Activated T-helper 2 cell treated with anti-CD3 and anti-CD28 coated beads, Interferon-gamma antibody, Interleukin-2, Interleukin-4, amounts not matched to agents 10 μg/mL and 5 μg/mL and 100 μg/mL, durations not matched to agents 14 hours and 24 hours and 36 hours (primary cell): ENCODE measurements at regions not wholly inside any gene's neighbourhood (a gene's known extent, or its start where the extent isn't known, plus 50 kb on each side); places are given as distances from the start of the nearest gene placed in this dataset.

Experiments
- DNase-seq: peaks from one replicate; pipeline ENCODE4 v3.0.0; 2021; ENCODE audit warnings: low spot score
- H3K27ac Mint-ChIP-seq: one replicate; pipeline ENCODE4 v1.8.0; 2021; ENCODE audit warnings: mixed read lengths
- H3K27me3 Mint-ChIP-seq: one replicate; pipeline ENCODE4 v1.8.0; 2021; ENCODE audit warnings: low read depth, mixed read lengths
- H3K36me3 Mint-ChIP-seq: one replicate; pipeline ENCODE4 v1.8.0; 2021; ENCODE audit warnings: low read depth, mixed read lengths
- H3K4me1 Mint-ChIP-seq: one replicate; pipeline ENCODE4 v1.8.0; 2021; ENCODE audit warnings: low read depth, mixed read lengths
- H3K4me3 Mint-ChIP-seq: one replicate; pipeline ENCODE4 v1.8.0; 2021; ENCODE audit warnings: low read depth, mild to moderate bottlenecking, moderate library complexity, mixed read lengths
- H3K9me3 Mint-ChIP-seq: one replicate; pipeline ENCODE4 v1.8.0; 2021; ENCODE audit warnings: mixed read lengths
- intact Hi-C: fragments of 100-400 bp; cut with micrococcal nuclease; formaldehyde crosslinking; loops from one replicate; pipeline ENCODE4 v1.15.1; 2023

GRCh38 chr1:29651684-29652665, 415.7 kb downstream of the PTPRU start:
- Mint-ChIP-seq H3K4me3 (no peak overlapping the region), H3K36me3 (no peaks in the 10 kb centered on the region), H3K27ac (no peak overlapping the region), H3K9me3 (no peaks in the 10 kb centered on the region), H3K27me3 (peaks cover 4% of the 10 kb centered on the region), H3K4me1 (no peaks in the 10 kb centered on the region)
- DNase-seq, result peak; percentile 4
- intact Hi-C loops, result no loop called here

DNA sequence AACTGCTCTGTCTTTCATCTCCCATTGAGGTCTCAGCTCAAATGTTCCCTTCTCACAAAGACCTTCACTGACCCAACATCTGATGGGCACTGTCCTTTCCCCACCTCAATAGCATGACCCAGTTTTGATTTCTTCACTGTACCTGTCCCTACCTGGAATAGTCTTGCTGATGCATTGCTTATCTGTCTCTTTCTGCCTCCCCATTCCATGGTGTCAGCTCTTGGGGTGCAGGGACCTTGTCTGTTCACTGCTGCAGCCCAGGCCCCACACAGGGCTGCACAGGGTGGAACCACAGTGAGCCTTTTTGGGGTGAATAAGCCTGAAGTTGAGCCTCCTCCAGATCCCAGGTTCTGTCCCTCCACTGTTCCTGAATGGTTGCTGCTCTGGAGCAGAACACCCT, 414.9 kb downstream of the PTPRU start:
- no peaks in the 10 kb centered on the region for H3K36me3 Mint-ChIP-seq
- no peak overlapping the region for H3K4me3 Mint-ChIP-seq

GRCh38 chr1:29650476-29650875, 414.2 kb downstream of the PTPRU start:
- peaks cover 4% of the 10 kb centered on the region for H3K27me3 Mint-ChIP-seq
- H3K4me1 Mint-ChIP-seq, result no peaks in the 10 kb centered on the region
- no peaks in the 10 kb centered on the region for H3K36me3 Mint-ChIP-seq
- no peaks in the 10 kb centered on the region for H3K9me3 Mint-ChIP-seq
- intact Hi-C loops, result no loop called here
- peak; percentile 3 for DNase-seq
- H3K4me3 Mint-ChIP-seq, result no peak overlapping the region
- H3K27ac Mint-ChIP-seq, result no peak overlapping the region

More for the DNA sequence above, 414.9 kb downstream of the PTPRU start:
- H3K27me3 Mint-ChIP-seq, result peaks cover 4% of the 10 kb centered on the region
- H3K27ac Mint-ChIP-seq, result no peak overlapping the region
- no peaks in the 10 kb centered on the region for H3K4me1 Mint-ChIP-seq
- intact Hi-C loops, result no loop called here
- DNase-seq, result no peak
- no peaks in the 10 kb centered on the region for H3K9me3 Mint-ChIP-seq

GRCh38 chr1:29650041-29650400, 413.7 kb downstream of the PTPRU start:
- H3K9me3 Mint-ChIP-seq, result no peaks in the 10 kb centered on the region
- no peaks in the 10 kb centered on the region for H3K36me3 Mint-ChIP-seq
- no peaks in the 10 kb centered on the region for H3K4me1 Mint-ChIP-seq
- no peak for DNase-seq
- intact Hi-C loops, result no loop called here
- no peak overlapping the region for H3K4me3 Mint-ChIP-seq
- H3K27ac Mint-ChIP-seq, result no peak overlapping the region
- peaks cover 8% of the 10 kb centered on the region for H3K27me3 Mint-ChIP-seq

- no peaks in the 10 kb centered on the region for H3K4me1 Mint-ChIP-seq
- no peak overlapping the region for H3K4me3 Mint-ChIP-seq
- H3K27me3 Mint-ChIP-seq, result peaks cover 8% of the 10 kb centered on the region
- intact Hi-C loops, result no loop called here
- H3K36me3 Mint-ChIP-seq, result no peaks in the 10 kb centered on the region
- no peaks in the 10 kb centered on the region for H3K9me3 Mint-ChIP-seq
- H3K27ac Mint-ChIP-seq, result no peak overlapping the region
- peak; percentile 6 for DNase-seq
These were observed 413.1 kb downstream of the PTPRU start for GRCh38 chr1:29649189-29650040.

DNA sequence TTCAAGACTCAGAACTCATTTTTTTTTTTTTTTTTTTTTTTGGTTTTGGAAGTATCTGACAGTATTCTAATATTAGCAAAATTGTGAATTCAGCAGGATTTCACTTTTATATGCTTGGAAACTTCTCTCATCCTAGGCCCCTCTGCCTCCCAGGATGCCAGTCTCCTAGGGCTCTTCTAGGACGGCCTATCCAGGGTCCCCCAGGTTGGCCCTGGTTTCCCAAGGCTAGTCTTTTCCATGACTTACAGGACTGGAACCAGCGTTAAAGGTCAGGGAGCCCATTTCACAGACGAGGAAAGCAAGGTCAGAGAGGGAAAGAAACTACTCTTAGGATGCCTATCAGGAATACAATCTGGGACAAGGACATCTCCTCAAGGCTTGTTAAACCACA, 412.5 kb downstream of the PTPRU start:
- peaks cover 8% of the 10 kb centered on the region for H3K27me3 Mint-ChIP-seq
- no peak for DNase-seq
- H3K36me3 Mint-ChIP-seq, result no peaks in the 10 kb centered on the region
- no peaks in the 10 kb centered on the region for H3K4me1 Mint-ChIP-seq
- H3K27ac Mint-ChIP-seq, result no peak overlapping the region
- H3K9me3 Mint-ChIP-seq, result no peaks in the 10 kb centered on the region
- H3K4me3 Mint-ChIP-seq, result no peak overlapping the region
- intact Hi-C loops, result no loop called here

GRCh38 chr1:29648026-29648425, 411.7 kb downstream of the PTPRU start:
- Mint-ChIP-seq H3K36me3 (no peaks in the 10 kb centered on the region), H3K27ac (no peak overlapping the region), H3K27me3 (peaks cover 10% of the 10 kb centered on the region), H3K9me3 (no peaks in the 10 kb centered on the region), H3K4me1 (no peaks in the 10 kb centered on the region), H3K4me3 (no peak overlapping the region)
- intact Hi-C loops, result no loop called here
- DNase-seq, result peak; percentile 1

DNA sequence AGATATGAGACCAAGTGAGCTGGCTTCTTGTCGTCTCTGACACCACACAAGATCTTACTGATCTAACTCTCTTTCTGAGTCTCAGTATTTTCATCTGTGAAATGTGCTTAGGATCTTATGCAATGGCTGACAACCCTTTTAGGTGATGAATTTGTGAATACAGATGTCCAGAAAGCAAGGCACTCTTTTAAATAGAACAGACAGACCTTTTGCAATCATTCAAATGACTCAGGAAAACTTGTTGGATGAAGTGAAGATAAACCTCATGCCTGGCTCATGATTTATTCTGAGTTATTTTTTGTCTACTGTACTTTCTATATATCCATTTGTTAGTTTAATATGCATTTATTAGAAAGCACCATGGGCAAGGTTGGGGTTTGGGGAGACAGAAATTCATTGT, 411.3 kb downstream of the PTPRU start:
- no peaks in the 10 kb centered on the region for H3K36me3 Mint-ChIP-seq
- no peak overlapping the region for H3K4me3 Mint-ChIP-seq
- H3K27me3 Mint-ChIP-seq, result peaks cover 10% of the 10 kb centered on the region
- no peak overlapping the region for H3K27ac Mint-ChIP-seq
- DNase-seq, result no peak
- intact Hi-C loops, result no loop called here
- H3K4me1 Mint-ChIP-seq, result no peaks in the 10 kb centered on the region
- H3K9me3 Mint-ChIP-seq, result no peaks in the 10 kb centered on the region

DNA sequence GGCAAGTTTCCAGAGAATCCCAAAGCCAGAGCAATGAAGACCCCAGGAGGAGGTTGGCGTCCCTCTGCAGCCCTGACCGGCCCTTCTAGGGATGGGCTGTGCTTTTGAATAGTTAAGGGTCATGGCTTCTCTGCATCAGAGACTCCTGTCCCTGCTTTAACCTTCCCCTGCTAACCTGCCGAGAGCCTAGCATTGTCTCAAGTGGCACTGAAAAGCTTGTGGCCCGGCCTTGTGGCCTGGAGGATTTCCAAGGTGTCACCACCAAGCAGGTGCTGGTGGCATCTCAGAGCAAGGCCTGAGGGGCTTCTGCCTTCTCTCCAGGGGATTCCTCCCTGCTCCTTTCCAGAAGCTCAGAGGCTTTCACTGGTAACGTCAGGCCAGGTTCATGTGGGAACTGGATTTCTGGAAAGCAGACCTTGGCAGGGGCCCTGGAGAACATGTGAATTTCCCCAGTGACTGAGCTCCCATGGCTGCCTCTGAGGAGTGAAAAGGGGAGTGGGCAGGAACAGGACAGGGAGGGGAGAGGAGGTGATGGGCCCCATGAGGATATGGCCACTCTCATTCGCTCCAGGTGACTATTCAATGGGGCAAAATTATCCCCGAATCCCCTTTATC, 409.9 kb downstream of the PTPRU start:
- Mint-ChIP-seq H3K27me3 (peaks cover 10% of the 10 kb centered on the region), H3K36me3 (no peaks in the 10 kb centered on the region), H3K9me3 (no peaks in the 10 kb centered on the region), H3K27ac (no peak overlapping the region), H3K4me3 (no peak overlapping the region), H3K4me1 (no peaks in the 10 kb centered on the region)
- intact Hi-C loops, result no loop called here
- no peak for DNase-seq

DNA sequence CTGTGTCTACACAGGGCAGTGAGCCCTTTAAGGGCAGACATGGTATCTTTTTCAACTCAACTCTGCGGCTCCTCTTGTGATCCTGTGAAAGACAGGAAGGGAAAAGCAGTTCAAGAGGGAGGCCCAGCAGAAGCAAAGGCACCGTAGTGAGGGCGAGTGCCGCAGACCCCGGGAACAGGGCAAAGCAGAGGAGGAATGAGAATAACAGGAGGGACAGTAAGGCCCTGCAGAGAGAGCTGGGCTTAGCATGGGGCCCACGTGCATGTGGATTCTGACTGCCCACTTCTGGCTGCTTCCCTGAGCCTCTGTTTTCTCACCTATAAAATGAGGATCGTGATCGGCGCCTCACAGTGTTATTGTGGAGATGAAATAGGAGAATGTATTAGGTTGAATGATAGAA, 409.3 kb downstream of the PTPRU start:
- no peak for DNase-seq
- no peak overlapping the region for H3K27ac Mint-ChIP-seq
- no peaks in the 10 kb centered on the region for H3K9me3 Mint-ChIP-seq
- H3K4me1 Mint-ChIP-seq, result no peaks in the 10 kb centered on the region
- H3K36me3 Mint-ChIP-seq, result no peaks in the 10 kb centered on the region
- intact Hi-C loops, result no loop called here
- no peak overlapping the region for H3K4me3 Mint-ChIP-seq
- peaks cover 10% of the 10 kb centered on the region for H3K27me3 Mint-ChIP-seq

DNA sequence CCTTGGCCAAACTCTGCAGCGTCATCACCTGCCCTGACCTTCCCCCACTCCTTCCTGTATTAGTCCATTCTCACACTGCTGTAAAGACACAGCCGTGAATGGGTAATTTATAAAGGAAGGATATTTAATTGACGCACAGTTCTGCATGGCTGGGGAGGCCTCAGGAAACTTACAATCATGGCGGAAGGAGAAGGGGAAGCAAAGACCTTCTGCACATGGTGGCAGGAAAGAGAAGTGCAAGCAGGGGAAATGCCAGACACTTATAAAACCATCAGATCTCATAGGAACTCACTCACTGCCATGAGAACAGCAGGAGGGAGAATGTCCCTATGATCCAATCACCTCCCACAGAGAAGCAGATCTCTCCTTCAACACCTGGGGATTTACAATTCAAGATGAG, 408.5 kb downstream of the PTPRU start:
- H3K4me3 Mint-ChIP-seq, result no peak overlapping the region
- DNase-seq, result no peak
- intact Hi-C loops, result no loop called here
- H3K27ac Mint-ChIP-seq, result no peak overlapping the region
- H3K9me3 Mint-ChIP-seq, result no peaks in the 10 kb centered on the region
- no peaks in the 10 kb centered on the region for H3K4me1 Mint-ChIP-seq
- H3K36me3 Mint-ChIP-seq, result no peaks in the 10 kb centered on the region
- H3K27me3 Mint-ChIP-seq, result peaks cover 10% of the 10 kb centered on the region

GRCh38 chr1:29643838-29644440, 407.6 kb downstream of the PTPRU start:
- Mint-ChIP-seq H3K27ac (no peak overlapping the region), H3K4me1 (no peaks in the 10 kb centered on the region), H3K4me3 (no peak overlapping the region), H3K27me3 (peaks cover 10% of the 10 kb centered on the region), H3K9me3 (no peaks in the 10 kb centered on the region), H3K36me3 (no peaks in the 10 kb centered on the region)
- intact Hi-C loops, result no loop called here
- no peak for DNase-seq
